22Rv1 (cell line): ENCODE measurements at regions not wholly inside any gene's neighbourhood (a gene's known extent, or its start where the extent isn't known, plus 50 kb on each side); places are given as distances from the start of the nearest gene placed in this dataset.

ENCODE experiments used
- ZFX ChIP-seq: fragments of 450-650 bp; IDR thresholded peaks from 2 replicates; pipeline ENCODE4 v1.6.1; 2017; ENCODE audit warnings: antibody characterized with exemption, borderline replicate concordance
- TF ChIP-seq, protein P1 (sequence below): fragments of 450-650 bp; IDR thresholded peaks from 2 replicates; pipeline ENCODE4 v1.5.1; 2017; ENCODE audit warnings: mild to moderate bottlenecking

- TF ChIP-seq, protein P1, sequence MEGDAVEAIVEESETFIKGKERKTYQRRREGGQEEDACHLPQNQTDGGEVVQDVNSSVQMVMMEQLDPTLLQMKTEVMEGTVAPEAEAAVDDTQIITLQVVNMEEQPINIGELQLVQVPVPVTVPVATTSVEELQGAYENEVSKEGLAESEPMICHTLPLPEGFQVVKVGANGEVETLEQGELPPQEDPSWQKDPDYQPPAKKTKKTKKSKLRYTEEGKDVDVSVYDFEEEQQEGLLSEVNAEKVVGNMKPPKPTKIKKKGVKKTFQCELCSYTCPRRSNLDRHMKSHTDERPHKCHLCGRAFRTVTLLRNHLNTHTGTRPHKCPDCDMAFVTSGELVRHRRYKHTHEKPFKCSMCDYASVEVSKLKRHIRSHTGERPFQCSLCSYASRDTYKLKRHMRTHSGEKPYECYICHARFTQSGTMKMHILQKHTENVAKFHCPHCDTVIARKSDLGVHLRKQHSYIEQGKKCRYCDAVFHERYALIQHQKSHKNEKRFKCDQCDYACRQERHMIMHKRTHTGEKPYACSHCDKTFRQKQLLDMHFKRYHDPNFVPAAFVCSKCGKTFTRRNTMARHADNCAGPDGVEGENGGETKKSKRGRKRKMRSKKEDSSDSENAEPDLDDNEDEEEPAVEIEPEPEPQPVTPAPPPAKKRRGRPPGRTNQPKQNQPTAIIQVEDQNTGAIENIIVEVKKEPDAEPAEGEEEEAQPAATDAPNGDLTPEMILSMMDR, result no peak
- TF ChIP-seq ZFX, result no peak
These were observed 628.7 kb downstream of the PTPRU start for GRCh38 chr1:29865051-29865450.
